Urinary bladder (tissue), 3 donors: ENCODE measurements at regions not wholly inside any gene's neighbourhood (a gene's known extent, or its start where the extent isn't known, plus 50 kb on each side); places are given as distances from the start of the nearest gene placed in this dataset.
"Not testable (repeated sequence)": the region's sequence is repeated elsewhere in the genome, so short reads cannot be mapped to it uniquely, and the experiment has no call there.

Source experiments
- DNase-seq: peaks from one replicate; pipeline ENCODE4 v3.0.0-alpha.2; 2015; ENCODE audit errors: extremely low spot score
- H3K27ac ChIP-seq: one replicate; pipeline ENCODE4 v1.5.1; 2013; ENCODE audit warnings: low read depth, mild to moderate bottlenecking, moderate library complexity
- H3K36me3 ChIP-seq: one replicate; pipeline ENCODE4 v1.6.1; 2013; ENCODE audit warnings: mild to moderate bottlenecking, moderate library complexity; ENCODE audit not compliant: insufficient read depth
- H3K4me1 ChIP-seq: one replicate; pipeline ENCODE4 v1.6.1; 2013; ENCODE audit warnings: mild to moderate bottlenecking, moderate library complexity; ENCODE audit not compliant: insufficient read depth
- H3K4me3 ChIP-seq: one replicate; pipeline ENCODE4 v1.5.1; 2013; ENCODE audit warnings: low read depth, low read length
- WGBS: extraction: QIAGEN DNeasy Blood & Tissue Kit; methylation state at CpG from one replicate; pipeline ENCODE4 v1.1.7; 2013; 5-methylcytosine and 5-hydroxymethylcytosine counted together
- donor health status: healthy with polysubstance abuse.
- donor health status: healthy.

DNA sequence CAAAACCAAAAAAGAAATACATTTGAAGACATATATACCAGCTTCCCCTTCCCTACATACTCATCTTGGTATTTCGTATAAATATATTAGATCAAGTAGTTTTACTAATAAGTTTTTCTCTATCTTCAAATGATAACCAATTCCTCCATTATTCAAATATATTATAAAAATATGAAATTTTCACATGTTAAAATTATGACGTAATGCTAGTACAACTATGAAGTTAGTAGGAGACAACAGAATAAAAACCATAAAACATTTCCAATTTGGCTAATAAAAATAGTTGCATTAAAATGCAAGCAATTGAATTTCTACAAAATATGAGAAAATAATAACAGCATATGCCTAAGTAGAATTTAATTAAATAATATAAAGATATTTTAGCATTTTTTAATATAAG is 501.8 kb upstream of the SLITRK5 start:
- Histone ChIP-seq H3K27ac (no peak overlapping the region), H3K4me1 (no peaks in the 10 kb centered on the region), H3K36me3 (no peaks in the 10 kb centered on the region), H3K4me3 (no peak overlapping the region)
- no peak for DNase-seq
- 95% methylated on average over 2 of the region's 2 CpGs for WGBS

DNA sequence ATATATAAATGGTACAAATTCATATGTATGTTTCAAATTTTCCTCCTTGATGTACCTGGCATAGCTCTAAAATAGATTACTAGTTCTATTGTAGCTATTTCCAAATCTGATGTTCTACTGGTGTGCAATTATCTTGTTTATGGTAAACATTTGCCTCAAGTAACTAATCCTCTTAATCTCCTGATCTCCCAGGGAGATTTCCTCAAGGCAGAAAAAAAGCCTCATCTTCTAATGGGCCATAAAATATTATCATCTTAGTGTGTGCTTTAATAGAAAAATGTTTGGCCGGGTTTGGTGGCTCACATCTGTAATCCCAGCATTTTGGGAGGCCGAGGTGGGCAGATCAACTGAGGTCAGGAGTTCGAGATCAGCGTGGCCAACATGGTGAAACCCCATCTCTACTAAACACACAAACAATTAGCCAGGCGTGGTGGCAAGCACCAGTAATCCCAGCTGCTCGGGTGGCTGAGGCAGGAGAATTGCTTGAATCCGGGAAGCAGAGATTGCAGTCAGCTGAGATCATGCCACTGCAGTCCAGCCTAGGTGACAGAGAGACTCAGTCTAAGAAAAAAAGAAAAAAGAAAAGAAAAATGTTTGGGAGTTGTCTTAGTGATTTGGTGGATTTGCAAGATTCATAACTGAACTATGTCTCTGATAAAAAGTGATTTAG is 498.9 kb upstream of the SLITRK5 start:
- no peak for DNase-seq
- no peaks in the 10 kb centered on the region for H3K36me3 ChIP-seq
- H3K27ac ChIP-seq, result no peak overlapping the region
- 34% methylated on average over 7 of the region's 7 CpGs for WGBS
- H3K4me1 ChIP-seq, result no peaks in the 10 kb centered on the region
- H3K4me3 ChIP-seq, result no peak overlapping the region

DNA sequence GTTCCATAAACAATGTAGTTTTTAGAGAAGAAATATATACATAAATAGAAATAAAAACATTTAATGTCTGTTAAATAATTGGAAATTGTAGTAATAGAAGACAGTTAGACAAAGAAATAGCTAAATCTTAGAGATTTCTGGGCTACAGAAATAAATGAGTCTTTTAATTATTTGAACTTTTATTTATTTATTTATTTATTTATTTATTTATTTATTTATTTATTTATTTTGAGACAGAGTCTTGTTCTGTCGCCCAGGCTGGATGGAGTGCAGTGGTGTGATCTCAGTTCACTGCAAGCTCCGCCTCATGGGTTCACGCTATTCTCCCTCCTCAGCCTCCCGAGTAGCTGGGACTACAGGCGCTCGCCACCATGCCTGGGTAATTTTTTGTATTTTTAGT is 486.0 kb upstream of the SLITRK5 start:
- not testable (repeated sequence) for H3K4me3 ChIP-seq, H3K27ac ChIP-seq, H3K4me1 ChIP-seq, H3K36me3 ChIP-seq, DNase-seq
- WGBS, result 96% methylated on average over 6 of the region's 6 CpGs

DNA sequence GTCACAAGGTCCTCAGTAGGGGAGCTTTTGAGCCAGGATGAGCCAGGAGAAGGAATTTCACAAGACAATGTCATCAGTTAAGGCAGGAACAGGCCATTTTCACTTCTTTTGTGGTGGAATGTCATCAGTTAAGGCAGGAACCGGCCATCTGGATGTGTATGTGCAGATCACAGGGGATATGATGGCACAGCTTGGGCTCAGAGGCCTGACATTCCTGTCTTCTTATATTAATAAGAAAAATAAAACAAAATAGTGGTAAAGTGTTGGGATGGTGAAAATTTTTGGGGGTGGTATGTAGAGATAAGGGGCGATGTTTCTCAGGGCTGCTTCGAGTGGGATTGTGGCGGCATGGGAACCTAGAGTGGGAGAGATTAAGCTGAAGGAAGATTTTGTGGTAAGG is 484.5 kb upstream of the SLITRK5 start:
- WGBS, result 95% methylated on average over 4 of the region's 4 CpGs
- not testable (repeated sequence) for H3K4me3 ChIP-seq, DNase-seq, H3K27ac ChIP-seq, H3K4me1 ChIP-seq, H3K36me3 ChIP-seq

DNA sequence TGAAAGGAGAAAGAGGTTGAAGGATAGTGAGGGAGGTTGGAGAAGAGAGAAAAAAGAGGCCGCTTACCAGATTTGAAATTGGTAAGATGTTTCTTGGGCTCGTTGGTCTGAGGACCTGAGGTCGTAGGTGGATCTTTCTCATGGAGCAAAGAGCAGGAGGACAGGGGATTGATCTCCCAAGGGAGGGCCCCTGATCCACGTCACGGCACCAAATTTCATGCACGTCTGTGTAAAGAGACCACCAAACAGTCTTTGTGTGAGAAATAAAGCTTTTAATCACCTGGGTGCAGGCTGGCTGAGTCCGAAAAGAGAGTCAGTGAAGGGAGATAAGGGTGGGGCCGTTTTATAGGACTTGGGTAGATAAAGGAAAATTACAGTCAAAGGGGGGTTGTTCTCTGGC is 479.7 kb upstream of the SLITRK5 start:
- H3K4me1 ChIP-seq, H3K36me3 ChIP-seq, H3K4me3 ChIP-seq, DNase-seq, H3K27ac ChIP-seq: not testable (repeated sequence)
- 84% methylated on average over 8 of the region's 8 CpGs for WGBS

DNA sequence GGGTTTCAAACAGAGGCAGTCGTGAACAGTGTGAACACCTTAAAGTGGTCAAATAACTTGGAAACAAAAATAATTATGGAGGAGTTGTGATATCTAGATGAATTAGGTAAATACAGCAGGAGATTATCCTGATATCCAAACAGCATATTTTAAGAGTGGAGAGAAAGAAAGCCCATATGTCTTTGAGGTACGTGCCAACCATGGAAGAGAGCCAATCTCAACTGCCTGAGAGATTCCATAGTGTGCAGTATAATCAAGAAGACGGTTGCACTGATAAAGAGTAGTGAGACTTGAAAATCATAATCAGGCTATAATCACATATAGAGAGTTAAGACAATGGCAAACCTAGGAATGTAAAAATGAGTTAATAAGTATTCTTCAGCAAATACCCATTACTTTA is 472.8 kb upstream of the SLITRK5 start:
- H3K4me1 ChIP-seq, result no peaks in the 10 kb centered on the region
- WGBS, result 30% methylated on average over 3 of the region's 3 CpGs
- no peak for DNase-seq
- no peak overlapping the region for H3K4me3 ChIP-seq
- no peaks in the 10 kb centered on the region for H3K36me3 ChIP-seq
- no peak overlapping the region for H3K27ac ChIP-seq

DNA sequence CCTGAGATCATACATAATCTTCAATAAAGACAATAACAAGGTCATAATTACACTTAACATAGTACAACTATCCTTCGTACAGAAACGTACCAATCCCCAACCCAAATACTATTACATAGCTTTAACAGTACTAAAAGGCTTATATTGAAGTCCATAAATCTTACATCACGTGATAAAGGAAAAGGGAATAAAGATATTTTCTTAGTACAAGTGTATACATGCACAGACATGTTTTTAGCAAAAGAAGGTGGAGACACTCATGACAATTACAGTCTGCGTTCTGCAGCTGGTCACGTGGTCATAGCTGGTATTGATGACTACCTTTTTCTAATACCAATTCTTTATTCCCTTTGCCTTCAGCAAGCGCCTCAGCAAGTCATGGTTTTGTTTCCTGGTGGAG is 464.5 kb upstream of the SLITRK5 start:
- DNase-seq, result no peak
- Histone ChIP-seq H3K36me3 (no peaks in the 10 kb centered on the region), H3K27ac (no peak overlapping the region), H3K4me3 (no peak overlapping the region), H3K4me1 (no peaks in the 10 kb centered on the region)
- 84% methylated on average over 6 of the region's 6 CpGs for WGBS

DNA sequence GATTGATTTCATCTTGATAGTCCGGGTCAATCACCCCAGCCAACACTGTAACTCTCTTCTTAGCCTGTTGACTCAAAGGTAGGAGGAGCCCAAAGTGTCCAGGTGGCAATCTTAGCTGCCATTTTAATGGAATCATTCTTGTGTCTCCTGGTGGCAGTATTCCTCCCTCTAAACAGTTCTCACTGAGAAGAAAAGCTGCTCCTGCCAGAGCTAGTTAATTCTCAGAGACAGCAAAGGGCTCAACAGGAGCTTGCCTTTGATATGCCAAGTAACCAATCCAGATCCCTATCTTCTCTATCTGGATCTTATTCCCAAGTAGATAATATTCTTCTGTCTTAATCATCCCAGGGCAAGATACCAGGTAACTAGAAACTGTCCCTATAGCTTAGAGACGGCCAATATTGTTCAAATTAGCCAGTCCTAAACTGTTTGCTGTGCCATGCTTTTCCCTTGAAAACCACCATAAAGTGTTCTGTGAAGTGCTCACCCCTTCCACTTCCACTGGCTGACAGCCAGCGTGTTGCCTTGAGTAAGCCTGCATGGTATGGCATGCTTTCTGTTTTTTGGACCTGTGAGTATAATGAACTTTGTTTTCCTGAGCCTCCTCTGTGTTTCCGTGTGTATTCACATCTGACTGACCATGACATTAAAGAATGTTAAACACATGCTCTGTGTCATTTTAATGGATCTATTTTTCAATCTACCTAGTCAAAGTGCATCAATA is 463.7 kb upstream of the SLITRK5 start:
- Histone ChIP-seq H3K4me1 (no peaks in the 10 kb centered on the region), H3K36me3 (no peaks in the 10 kb centered on the region), H3K4me3 (no peak overlapping the region), H3K27ac (no peak overlapping the region)
- WGBS, result 63% methylated on average over 4 of the region's 4 CpGs
- no peak for DNase-seq

DNA sequence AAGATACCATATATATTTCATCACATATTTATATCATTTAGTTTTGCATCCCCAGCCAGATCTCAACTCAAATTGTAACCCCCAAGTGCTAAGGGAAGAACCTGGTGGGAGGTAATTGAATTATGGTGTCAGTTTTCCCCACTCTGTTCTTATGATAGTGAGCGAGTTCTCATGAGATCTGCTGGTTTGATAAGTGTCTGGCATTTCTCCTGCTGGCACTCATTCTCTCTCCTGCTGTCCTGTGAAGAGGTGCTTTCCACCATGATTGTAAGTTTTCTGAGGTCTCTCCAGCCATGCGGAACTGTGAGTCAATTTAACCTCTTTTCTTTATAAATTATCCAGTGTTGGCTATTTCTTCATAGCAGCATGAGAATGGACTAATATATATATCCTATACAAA is 462.5 kb upstream of the SLITRK5 start:
- no peak for DNase-seq
- WGBS, result 88% methylated on average over 2 of the region's 2 CpGs

DNA sequence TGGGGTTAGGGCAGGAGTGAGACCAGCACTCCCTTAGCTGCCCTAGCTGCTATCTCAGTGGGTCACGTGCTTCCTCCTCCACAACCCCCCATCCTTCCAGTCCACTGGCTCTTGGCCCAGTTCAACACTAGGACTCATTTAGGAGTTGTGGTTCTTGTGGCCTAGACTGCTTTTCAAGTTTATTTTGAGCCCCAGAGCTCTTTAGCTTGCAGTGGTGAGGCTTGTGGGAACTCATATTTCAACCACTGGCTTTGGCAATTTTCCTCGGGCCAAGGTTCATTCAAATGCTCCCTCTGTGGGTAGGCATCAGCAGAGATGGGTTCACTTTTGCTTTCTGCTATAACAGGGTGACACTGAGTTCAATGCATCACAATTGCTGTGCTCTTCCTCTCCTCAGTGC is 436.2 kb upstream of the SLITRK5 start:
- Histone ChIP-seq H3K4me1 (no peaks in the 10 kb centered on the region), H3K36me3 (no peaks in the 10 kb centered on the region), H3K27ac (no peak overlapping the region), H3K4me3 (no peak overlapping the region)
- DNase-seq, result no peak
- 79% methylated on average over 2 of the region's 2 CpGs for WGBS

More for the DNA sequence above, 462.5 kb upstream of the SLITRK5 start:
- no peaks in the 10 kb centered on the region for H3K36me3 ChIP-seq
- H3K4me3 ChIP-seq, result no peak overlapping the region
- no peak overlapping the region for H3K27ac ChIP-seq
- no peaks in the 10 kb centered on the region for H3K4me1 ChIP-seq

DNA sequence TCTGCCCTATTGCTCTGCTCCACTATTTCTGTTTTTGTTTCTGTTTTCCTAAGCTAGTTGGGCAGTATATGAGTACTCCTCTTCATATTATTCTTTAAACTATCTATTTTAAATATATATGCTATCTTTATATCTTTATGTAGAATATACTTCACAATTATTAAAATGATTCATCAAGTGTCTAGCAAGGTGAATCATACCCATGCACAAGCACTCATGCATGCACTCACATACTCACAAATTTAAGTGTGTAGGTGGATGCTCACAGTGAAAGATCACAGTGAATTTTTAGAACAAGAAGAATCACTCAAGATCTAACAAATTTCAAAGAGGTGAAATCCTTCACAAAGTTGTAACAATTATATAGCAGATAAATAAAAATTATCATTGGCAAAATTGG is 435.6 kb upstream of the SLITRK5 start:
- no peak overlapping the region for H3K27ac ChIP-seq
- H3K36me3 ChIP-seq, result no peaks in the 10 kb centered on the region
- DNase-seq, result no peak
- H3K4me1 ChIP-seq, result no peaks in the 10 kb centered on the region
- H3K4me3 ChIP-seq, result no peak overlapping the region

DNA sequence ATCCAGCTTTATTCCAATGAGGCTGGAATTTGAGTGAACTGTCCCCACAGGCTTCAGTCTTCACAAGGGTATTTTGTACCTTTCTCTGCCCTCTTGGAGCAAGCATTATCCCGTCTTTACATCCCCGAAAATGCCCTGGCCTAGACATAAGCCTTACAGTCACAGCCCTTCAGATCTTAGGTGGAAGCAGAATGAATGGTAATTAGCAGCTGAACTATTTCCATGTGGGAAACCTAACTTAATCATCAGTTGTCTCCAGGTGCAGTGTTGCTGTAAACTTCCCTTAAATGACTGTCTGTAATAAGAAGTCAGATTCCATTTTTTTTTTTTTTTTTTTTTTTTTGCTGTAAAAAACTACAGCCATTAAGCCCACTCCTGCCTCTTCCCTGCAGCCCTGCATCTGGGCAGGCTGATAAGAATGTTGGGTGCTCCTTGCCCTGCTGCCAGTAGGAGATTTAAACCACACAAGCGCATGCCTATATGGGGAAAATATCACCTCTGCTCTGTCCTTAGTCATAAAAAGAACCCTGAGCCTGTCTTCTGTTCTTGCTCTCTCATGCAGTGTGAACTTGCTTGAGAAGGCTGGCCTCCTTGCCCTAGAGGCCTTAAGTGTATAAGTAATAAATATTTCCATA is 426.8 kb upstream of the SLITRK5 start:
- H3K27ac ChIP-seq, result no peak overlapping the region
- H3K36me3 ChIP-seq, result no peaks in the 10 kb centered on the region
- WGBS, result 76% methylated on average over 3 of the region's 3 CpGs
- no peak overlapping the region for H3K4me3 ChIP-seq
- H3K4me1 ChIP-seq, result no peaks in the 10 kb centered on the region
- no peak for DNase-seq

DNA sequence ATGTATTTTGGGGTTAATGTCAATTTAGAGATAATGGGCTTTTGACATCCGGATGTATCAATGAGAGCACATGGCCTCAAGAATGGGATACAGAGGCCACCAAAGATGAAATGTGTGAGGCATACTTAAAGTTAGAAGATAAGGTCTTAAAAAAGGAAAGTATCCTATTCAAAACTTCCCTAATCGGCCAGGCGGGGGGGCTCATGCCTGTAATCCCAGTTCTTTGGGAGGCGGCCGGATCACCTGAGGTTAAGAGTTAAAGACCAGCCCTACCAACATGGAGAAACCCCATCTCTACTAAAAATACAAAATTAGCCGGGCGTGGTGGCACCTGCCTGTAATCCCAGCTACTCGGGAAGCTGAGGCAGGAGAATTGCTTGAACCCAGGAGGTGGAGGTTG is 421.3 kb upstream of the SLITRK5 start:
- not testable (repeated sequence) for H3K4me1 ChIP-seq, H3K36me3 ChIP-seq, H3K27ac ChIP-seq, DNase-seq, H3K4me3 ChIP-seq
- 94% methylated on average over 8 of the region's 8 CpGs for WGBS

DNA sequence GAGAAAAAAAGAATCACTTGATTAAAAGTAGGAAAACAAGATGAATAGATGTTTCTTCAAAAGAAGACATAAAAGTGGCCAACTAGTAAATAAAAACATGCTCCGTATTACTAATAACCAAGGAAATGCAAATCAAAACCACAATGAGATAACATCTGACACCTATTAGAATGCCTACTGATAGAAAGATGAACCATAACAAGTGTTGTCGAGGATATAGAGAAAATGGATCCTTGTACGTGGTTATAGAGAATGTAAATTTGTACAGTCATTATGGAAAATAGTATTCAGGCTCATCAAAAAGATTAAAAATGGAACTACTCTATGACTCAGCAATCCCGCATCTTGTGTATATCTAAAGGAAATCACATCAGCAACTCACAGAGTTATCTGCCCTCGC is 415.8 kb upstream of the SLITRK5 start:
- Histone ChIP-seq H3K27ac (no peak overlapping the region), H3K4me3 (no peak overlapping the region), H3K4me1 (no peaks in the 10 kb centered on the region), H3K36me3 (no peaks in the 10 kb centered on the region)
- no peak for DNase-seq
- 94% methylated on average over 5 of the region's 5 CpGs for WGBS
